ENCODE measurements at regions not wholly inside any gene's neighbourhood (a gene's known extent, or its start where the extent isn't known, plus 50 kb on each side); places are given as distances from the start of the nearest gene placed in this dataset.

DNA sequence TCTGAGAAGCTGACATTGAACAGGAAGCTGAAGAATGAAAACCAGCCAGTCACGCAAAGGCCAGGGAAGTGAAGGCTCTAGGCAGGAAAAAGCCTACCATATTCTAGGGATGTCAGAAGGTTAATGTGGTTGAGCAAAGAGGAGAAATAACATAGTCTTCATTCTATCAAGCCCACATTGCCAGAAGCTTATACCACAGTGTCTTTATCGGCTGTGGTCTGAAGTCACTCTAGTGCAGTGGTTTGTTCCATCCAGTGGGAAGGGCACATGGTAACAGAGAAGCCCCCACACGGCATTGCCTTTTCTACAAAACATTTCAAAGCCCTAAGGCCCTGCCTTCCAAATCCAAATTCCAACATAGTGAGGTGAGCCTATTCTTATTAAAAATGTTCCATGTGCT lies 311.3 kb downstream of the TNS1 start:
- DNase-seq (ENCODE audit: low read depth, low spot score) = peak; percentile 44

- no peak for DNase-seq (ENCODE audit: low read depth, low spot score)
Measured at GRCh38 chr2:217689053-217689452, 313.7 kb downstream of the TNS1 start.

GRCh38 chr2:217688494-217688893 lies 314.3 kb downstream of the TNS1 start:
- no peak for DNase-seq (ENCODE audit: low read depth, low spot score)

DNA sequence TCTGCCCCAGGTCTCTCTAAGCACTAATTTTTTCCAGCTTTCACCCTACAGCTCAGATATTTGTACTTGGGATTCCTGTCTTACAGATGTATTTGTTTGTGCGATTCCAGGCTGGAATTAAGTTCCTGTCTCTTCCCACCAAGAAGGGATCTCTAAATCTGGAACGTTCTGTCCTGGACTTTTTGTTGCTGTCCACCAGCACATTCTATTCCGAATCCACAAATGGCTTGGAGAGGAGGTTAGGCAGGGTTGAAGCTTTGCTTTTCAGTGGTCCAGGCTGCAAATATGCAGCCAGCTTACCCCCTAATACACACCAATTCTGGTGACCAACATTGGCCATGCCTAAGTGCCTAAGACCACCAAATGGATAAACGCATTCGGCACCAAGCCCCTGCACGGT lies 315.0 kb downstream of the TNS1 start:
- DNase-seq (ENCODE audit: low read depth, low spot score) = no peak

DNA sequence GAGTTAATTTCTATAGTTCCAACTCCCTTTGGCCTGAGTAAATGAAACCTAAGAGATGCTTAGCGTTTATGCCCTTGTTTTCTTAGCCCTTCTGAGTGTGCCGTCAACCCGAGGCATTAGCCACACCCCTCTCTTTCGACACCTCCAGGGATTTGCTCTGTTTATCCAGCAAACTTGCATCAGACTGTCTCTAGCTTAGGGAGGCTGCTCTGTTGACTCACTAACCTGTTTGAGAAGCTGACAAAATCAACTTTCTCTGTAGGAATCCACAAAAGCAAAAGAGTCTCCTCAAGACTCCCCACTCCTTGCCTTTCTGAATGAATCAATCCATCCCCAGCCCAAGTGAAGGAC lies 317.6 kb downstream of the TNS1 start:
- peak; percentile 53 for DNase-seq (ENCODE audit: low read depth, low spot score)

DNA sequence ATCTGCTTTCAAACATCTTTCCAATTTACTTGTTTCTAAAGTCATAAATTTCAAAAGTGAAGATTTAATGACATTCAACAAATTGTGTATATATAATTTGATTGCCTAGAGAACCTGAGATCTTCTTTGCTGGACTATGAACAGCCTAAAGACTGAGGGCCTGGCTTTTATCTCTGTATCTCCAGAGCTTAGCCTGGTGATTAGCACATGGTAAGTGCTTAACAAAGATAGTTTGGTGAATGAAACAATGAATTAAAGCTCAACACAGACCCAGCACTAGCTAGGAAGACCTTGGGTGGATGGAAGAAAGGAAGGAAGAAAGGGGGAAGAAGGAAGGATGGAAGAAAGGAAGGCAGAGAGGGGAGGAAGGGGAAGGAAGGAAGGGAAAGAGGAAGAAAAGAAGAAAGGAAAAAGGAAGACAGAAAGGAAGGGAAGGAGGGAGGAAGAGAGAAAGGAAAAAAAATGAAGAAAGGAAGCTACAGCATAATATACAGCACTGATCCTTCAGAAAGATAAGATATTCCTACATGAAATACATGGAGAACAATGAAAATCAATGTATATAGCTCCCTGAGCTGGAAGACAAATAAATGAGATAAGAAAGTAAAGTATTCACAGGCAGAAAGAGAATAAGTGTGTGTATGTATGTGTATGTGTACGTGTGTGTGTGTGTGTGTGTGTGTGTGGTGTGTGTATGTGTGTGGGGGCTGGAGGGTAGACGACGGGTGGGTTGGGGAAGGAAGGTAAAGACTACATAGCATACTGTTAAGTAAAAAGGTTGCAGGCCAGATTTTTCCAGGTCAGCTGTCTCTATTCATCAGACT lies 318.2 kb downstream of the TNS1 start:
- no peak for DNase-seq (ENCODE audit: low read depth, low spot score)

DNA sequence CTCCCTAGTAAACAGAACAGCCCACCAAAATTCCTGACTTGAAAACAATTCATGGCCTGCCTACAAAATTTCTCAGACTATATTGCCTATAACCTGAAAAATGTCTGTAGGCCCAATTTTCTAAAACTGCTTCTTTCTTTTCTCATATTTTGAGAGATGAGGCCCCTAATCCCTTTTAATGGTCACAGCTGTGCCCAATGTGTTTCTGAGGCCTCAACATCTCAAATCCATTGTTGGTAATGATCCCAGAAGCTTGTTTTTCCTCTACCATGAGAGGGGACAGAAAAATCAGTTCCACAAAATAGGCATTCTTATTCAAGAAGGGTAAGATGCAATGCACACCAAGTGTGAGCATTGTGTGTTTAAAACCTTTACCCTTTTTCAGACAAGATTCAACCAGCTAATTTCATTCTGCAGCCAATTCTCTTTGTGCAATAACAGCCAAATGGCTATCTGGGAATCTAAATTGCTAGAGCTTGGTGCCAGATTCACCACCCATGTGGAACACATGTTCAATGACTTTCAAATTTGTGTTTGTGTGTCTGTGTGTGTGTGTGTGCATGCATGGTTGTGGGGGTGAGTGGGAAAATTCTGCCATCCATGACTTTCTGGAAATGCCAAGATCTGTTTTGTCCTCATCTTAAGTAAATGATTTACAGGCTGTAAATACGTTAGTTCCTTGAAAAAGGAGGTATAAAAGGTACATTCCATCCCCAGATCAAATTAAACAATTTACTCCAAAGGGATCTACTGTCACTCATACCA lies 319.5 kb downstream of the TNS1 start:
- DNase-seq (ENCODE audit: low read depth, low spot score) = no peak

GRCh38 chr2:217681791-217682190 lies 321.0 kb downstream of the TNS1 start:
- no peak for DNase-seq (ENCODE audit: low read depth, low spot score)

GRCh38 chr2:217680381-217680780 lies 322.4 kb downstream of the TNS1 start:
- no peak for DNase-seq (ENCODE audit: low read depth, low spot score)

DNA sequence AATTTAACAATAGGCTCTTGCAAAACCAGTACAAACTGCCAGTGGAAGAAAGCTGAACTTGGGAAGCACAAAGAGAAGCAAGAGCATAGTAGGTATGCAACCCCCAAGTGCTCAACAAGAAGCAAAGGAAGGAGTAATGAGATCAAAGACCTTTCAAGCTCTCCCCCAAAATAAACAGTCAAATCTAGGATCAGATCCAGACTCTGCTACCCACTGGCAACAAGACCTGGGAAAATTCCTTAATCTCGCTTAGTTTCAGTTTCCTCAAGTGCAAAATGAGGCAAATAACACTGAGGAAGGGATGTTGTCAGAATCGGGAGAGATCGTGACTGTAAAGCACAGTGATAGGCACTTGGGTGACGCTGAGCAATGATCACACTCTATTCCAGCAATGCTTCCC lies 329.2 kb downstream of the TNS1 start:
- peak; percentile 34 for DNase-seq (ENCODE audit: low read depth, low spot score)

DNA sequence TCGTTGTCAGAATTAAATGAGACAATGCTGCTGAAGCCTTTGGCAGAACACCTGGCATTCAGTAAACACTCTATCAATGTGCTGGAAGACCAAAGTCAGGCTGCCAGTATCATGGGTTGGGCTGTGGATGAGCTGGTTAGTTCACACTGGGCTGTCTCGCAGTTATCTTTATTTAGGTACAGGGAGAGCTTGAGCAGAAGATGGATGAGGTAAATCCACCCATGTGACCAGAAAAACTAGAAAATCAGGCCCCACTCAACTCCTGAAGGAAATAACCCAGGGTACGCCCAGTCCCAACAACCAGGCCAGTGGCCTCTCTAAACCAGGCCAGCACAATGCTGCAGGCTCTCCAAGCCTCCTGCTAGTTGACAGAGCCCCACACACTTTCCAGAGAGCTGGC lies 330.3 kb downstream of the TNS1 start:
- DNase-seq (ENCODE audit: low read depth, low spot score) = no peak

- DNase-seq (ENCODE audit: low read depth, low spot score) = no peak
Measured at GRCh38 chr2:217671871-217672270, 330.9 kb downstream of the TNS1 start.

DNA sequence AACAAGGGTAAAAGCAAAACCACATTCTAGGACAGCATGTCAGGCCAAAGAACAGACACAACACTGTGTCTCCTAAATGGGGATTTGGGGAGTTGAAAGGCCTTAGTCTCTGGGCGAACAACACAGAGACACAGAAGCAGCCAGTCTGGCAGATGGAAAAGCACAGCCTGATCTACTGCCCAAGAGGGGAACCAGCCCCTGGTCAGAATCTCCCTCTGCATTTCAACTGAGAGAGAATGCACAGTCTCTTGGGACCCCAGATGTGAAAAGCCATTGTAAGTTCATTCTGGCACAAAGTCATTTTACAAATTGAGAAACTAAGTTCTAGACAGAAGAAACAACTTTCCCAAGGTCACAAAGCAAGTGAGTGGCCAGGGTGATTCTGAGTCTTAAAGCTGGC lies 331.7 kb downstream of the TNS1 start:
- no peak for DNase-seq (ENCODE audit: low read depth, low spot score)

GRCh38 chr2:217669831-217670230 lies 333.0 kb downstream of the TNS1 start:
- DNase-seq (ENCODE audit: low read depth, low spot score) = peak; percentile 35

DNA sequence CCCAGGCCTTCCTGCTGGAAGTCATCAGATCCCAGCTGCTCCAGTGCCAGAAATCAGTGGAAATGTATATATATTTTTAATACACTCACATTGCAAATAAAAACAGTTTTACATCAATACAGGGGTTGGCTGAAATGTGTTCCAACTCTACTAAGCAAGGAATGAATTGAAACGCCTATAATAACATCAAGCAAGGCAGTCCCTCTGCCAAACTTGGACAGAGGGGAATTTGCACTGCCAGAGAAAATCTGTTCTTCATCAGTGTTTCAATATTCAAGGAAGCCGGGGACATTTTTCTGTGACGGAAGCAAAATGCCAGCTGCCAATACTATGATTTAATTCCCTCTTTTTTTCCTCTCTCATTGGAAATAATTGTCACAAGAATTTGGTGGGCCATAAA lies 335.3 kb downstream of the TNS1 start:
- DNase-seq (ENCODE audit: low read depth, low spot score) = no peak

DNA sequence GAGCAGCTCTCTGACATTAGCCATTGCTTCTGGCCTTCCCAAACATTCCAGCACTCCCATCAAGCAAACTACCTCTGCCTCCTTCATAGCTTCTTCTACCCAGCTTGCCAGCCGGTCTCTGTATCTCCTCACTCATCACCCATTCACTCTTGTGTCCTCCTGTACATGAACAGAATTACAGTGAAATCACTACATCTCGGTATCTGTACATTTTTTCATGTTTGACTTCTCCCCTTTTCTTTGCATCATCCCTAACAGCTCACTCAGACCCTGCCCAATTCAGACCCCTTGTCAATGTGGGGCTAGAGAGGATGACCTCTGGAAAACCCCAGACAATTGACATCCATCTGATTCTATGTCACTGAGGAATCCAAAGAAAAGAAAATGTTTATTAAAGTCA lies 335.8 kb downstream of the TNS1 start:
- DNase-seq (ENCODE audit: low read depth, low spot score) = no peak

DNA sequence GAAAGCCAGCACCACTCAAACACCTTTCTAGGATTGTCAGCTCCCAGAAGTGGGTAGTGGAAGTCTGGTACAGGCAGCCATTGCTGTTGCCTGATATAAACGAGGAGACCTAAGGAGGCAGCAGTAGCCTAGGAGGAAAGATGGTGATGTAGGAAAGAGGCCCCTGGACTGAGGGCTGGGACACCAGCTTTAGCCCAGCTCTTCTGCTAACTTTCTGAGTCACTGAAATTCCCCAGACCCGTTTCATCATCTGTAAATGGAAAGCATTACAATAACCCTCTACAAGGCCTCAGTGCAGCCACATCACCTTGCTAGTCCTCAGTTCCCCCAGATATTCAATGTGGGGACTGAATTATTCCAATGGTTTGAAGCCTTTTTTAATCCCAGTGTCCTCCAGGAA lies 336.5 kb downstream of the TNS1 start:
- no peak for DNase-seq (ENCODE audit: low read depth, low spot score)

DNA sequence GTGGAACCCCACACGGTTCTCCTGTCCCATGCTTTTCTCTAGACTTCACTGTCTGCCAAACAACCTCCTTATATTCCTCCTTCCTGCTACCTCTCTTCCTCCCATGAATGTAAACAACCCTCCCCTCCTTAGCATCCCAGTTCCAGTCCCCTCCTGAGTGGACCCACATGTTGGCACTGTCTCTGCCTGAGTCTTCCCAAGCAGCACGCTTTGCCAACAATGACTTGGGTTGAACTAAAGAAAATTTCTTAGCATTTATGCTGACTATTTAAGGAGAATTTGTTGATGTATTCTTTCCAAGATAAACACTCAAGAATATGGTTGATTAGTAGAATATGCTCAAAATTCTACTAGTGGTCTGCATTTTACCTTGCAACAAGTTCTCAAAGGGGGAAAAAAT lies 338.0 kb downstream of the TNS1 start:
- no peak for DNase-seq (ENCODE audit: low read depth, low spot score)

DNA sequence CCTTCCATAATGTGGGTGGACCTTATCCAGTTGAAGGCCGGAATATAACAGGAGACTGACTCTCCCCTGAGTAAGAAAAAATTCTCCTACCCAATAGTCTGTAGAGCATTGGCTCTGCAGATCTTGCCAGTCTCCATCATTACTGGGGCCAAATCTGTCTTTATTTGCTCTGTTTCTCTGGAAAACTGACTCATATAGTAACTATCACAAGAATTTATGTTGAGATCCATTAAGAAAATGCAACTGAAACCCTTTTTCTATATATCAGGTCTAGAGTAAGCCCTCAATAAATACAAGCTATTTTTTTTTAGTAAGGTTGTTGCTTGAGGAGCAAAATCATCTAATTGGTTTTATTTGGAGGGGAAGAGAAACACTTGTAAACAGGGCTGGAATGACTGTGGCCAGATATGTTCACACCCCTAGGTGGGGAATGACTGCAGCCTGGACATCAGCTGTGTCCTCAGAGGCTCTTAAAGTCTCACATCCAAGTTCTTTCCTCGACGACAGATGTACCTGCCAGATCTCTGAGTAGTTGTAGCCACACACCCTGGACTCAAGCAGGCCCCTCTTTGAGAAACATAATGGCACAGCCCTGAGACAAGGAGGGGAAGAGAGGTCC lies 339.7 kb downstream of the TNS1 start:
- DNase-seq (ENCODE audit: low read depth, low spot score) = peak; percentile 43

GRCh38 chr2:217661378-217661777 lies 341.4 kb downstream of the TNS1 start:
- no peak for DNase-seq (ENCODE audit: low read depth, low spot score)

- DNase-seq (ENCODE audit: low read depth, low spot score) = no peak
Measured at GRCh38 chr2:217660423-217660822, 342.4 kb downstream of the TNS1 start.

DNA sequence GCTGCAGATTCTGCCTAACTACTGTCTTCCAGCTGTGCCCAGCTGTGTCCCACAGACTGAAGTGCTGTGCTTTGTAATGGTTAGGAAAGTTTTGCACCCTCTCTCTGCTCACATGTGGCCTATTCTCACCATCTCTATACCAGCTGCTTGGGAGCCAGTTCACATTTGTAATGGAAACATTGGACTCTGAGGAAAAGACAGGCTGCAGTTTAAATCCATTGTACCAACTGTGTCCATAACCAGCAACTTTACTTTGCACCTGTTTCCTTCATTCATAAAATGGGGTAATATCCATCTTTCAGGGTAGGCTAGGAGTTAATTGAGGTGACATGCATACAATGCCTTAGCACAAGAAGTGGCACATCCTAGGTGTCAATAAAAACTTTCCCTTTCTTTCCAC lies 344.0 kb downstream of the TNS1 start:
- DNase-seq (ENCODE audit: low read depth, low spot score) = no peak

DNA sequence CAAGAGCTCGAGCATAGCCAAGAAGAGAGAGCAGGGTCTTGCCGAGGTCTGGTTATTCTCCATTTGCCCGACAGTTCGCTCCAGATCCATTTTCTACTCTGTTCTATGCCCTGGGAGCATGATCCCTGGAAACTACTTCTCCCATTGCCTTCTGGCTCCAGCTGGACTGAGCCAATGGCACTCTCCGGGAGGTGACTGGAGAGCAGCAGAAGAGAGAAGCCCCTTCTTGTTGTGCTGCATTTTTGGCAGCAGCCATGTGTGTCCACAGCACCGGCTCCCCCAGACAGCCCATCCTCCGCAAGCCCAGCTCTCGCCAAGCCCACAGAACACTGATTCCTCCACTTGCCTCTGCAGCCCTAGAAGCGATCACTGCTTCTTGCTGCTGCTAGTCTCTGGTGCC lies 345.5 kb downstream of the TNS1 start:
- no peak for DNase-seq (ENCODE audit: low read depth, low spot score)

Data from astrocyte of the hippocampus (primary cell).